ENCODE measurements at regions not wholly inside any gene's neighbourhood (a gene's known extent, or its start where the extent isn't known, plus 50 kb on each side); places are given as distances from the start of the nearest gene placed in this dataset.

DNA sequence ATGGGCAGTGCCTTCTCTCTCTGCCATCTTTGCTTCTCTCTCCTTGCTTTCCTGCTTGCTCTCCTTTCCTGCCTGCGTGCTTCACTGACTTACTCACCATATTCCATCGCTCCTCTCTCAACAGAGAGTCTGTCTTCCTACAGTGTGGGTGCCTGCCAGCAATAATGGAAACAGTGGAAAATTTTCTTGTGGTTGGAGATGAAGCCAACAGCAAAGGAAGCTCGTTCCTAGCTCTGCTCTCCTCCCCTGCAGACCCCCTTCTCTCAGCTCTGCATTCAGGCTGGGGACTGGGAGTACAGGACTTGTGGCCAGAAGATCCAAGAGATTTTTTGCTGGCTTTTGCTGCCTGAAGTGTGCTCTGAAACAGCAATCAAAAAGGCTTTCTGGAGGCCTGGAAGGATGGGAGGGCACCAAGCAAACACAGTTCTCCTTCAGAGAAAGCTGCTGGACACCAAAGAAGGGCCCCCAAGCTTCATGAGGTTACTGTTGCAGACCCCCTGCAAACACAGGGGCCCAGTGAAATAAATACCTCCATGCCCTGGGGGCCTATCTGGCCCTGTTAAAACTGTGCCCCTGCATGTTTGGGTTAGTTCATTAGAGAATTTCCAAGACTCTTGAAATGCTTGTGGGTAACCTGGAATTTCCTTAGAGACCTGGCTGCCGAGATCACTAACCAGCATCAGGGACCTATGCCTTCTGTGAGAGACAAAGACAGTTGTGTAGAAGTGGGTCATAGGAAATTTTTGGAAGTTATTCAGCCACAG, 149.9 kb upstream of the RASGRP1 start:
- ATAC-seq (ENCODE audit: low FRiP score) (no peak), DNase-seq (ENCODE audit: low spot score) (no peak)
- TF ChIP-seq, protein P1, sequence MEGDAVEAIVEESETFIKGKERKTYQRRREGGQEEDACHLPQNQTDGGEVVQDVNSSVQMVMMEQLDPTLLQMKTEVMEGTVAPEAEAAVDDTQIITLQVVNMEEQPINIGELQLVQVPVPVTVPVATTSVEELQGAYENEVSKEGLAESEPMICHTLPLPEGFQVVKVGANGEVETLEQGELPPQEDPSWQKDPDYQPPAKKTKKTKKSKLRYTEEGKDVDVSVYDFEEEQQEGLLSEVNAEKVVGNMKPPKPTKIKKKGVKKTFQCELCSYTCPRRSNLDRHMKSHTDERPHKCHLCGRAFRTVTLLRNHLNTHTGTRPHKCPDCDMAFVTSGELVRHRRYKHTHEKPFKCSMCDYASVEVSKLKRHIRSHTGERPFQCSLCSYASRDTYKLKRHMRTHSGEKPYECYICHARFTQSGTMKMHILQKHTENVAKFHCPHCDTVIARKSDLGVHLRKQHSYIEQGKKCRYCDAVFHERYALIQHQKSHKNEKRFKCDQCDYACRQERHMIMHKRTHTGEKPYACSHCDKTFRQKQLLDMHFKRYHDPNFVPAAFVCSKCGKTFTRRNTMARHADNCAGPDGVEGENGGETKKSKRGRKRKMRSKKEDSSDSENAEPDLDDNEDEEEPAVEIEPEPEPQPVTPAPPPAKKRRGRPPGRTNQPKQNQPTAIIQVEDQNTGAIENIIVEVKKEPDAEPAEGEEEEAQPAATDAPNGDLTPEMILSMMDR (IDR thresholded peaks at IDR 0.05), result no peak

DNA sequence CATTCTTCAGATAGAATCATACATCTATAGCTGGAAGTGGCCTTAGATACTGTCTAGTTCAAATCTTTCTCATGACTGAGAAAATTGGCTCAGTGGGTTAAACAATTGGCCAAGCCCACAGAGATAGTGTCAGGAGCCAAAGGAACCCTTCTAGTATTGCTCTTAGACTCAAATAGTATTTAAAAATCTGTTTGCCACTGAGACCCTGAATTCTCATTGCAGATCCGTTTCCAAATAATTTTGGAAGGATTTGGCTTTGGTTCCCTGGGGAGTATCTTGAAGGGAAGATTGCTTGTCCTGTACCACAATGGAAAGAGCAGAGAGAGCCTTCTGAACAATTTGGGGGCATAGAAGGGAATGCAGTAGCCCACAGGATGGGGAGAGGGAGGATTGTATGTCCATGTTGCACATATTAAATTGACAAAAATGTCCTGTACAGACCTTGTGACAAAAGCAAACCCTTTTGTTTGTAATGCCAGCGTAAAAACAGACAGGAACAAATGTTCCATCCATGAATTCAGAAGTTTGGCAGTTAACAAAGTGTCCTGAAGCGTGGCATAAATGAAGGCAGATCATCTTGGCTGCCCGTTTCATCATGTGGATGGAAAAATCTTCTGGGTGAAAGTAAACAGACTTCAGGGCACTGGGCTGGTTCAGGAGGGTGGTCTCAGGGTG, 156.4 kb upstream of the RASGRP1 start:
- no peak for ATAC-seq (ENCODE audit: low FRiP score)

GRCh38 chr15:38721568-38721945, 156.9 kb upstream of the RASGRP1 start:
- ATAC-seq (ENCODE audit: low FRiP score), result no peak

More for the DNA sequence above, 156.4 kb upstream of the RASGRP1 start:
- TF ChIP-seq, protein P1 (IDR thresholded peaks at IDR 0.05), result no peak
- no peak for DNase-seq (ENCODE audit: low spot score)

DNA sequence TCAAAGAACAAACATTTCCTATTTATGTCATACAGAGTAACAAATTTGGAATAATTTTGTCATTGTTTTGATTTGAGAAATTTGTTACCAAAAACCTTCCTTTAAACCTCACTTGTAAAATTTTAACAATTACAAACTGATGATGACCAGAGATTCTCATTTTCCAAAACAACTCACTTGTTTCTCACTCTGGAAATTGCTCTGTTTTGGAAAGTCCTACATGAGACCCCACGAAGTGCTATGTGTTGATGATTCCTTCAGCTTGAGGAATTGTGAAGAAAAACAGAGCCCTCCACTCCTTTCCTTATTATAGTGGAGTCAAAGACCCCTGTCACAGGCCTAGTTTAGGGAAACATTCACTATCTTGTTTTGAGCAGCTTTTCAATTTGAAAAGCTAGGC, 157.6 kb upstream of the RASGRP1 start:
- TF ChIP-seq, protein P1 (IDR thresholded peaks at IDR 0.05), result no peak
- DNase-seq (ENCODE audit: low spot score), result no peak
- ATAC-seq (ENCODE audit: low FRiP score), result no peak

More at GRCh38 chr15:38721568-38721945, 156.9 kb upstream of the RASGRP1 start:
- TF ChIP-seq, protein P1 (IDR thresholded peaks at IDR 0.05), result no peak
- no peak for DNase-seq (ENCODE audit: low spot score)

- no peak for DNase-seq (ENCODE audit: low spot score)
- TF ChIP-seq, protein P1 (IDR thresholded peaks at IDR 0.05), result no peak
- no peak for ATAC-seq (ENCODE audit: low FRiP score)
Observed at GRCh38 chr15:38724827-38725226, 160.2 kb upstream of the RASGRP1 start.

DNA sequence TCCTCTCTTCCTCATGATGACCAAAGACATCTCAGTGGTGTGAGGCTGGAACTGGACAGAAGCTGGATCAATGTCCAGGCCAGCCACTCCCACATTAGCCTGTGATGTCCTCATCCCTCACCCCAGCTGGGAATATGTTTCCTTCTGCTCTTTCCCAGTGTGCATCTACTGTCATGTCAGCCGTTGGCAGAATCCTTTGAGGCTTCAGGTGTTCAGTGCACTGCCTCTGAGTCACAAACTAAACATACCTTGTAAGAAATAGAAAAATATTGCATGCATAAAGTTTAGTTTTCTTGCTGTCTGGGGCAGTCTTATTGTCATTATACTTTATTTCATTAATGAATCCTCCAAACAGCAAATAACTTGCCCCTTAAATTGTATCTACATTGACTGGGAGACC, 161.6 kb upstream of the RASGRP1 start:
- TF ChIP-seq, protein P1 (IDR thresholded peaks at IDR 0.05), result no peak
- ATAC-seq (ENCODE audit: low FRiP score), result no peak

DNA sequence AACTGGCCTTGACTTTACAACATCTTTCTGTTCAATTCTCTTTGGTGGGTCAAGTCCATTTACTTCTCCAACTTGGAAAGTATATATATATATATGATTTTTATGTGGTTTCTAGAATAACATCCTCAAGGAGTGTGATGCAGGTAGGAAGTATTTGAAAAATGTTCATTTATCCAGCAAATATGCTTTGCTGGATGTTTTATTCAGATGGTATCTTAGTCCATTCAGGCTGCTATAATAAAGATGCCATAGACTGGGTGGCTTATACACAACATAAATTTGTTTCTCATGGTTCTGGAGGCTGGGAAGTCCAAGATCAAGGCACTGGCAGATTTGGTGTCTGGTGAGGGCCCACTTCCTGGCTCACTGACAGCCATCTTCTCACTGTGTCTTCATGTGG, 168.7 kb upstream of the RASGRP1 start:
- ATAC-seq (ENCODE audit: low FRiP score), result no peak
- TF ChIP-seq, protein P1 (IDR thresholded peaks at IDR 0.05), result no peak
- no peak for DNase-seq (ENCODE audit: low spot score)

More for the DNA sequence above, 161.6 kb upstream of the RASGRP1 start:
- no peak for DNase-seq (ENCODE audit: low spot score)
